IMR-90 (cell line): ENCODE measurements at regions not wholly inside any gene's neighbourhood (a gene's known extent, or its start where the extent isn't known, plus 50 kb on each side); places are given as distances from the start of the nearest gene placed in this dataset.

Source experiments
- ATAC-seq: fragments of 200-7000 bp; cut with Tn5 transposase; 2 replicates; pipeline ENCODE4 v1.9.1; 2020; ENCODE audit warnings: low read depth, mild to moderate bottlenecking, moderate library complexity
- BruUV-seq: library from RNA; stranded (reverse); fragments of 400-500 nt; replicated peaks from 2 replicates; lab custom pipeline; 2021; lab: Mats Ljungman, UMichigan
- CTCF ChIA-PET: fragments of 300-600 bp; formaldehyde crosslinking; extraction: SDS; loops from one replicate; lab custom pipeline; 2021; ENCODE audit warnings: antibody characterized with exemption; lab: Yijun Ruan, JAX
- POLR2A ChIA-PET: fragments of 300-600 bp; sonication (Branson Sonifier 250); formaldehyde crosslinking; loops from one replicate; lab custom pipeline; 2022; ENCODE audit warnings: antibody characterized with exemption; ENCODE audit not compliant: unreplicated experiment; lab: Charles Lee
- DNase-seq: peaks from one replicate; pipeline ENCODE4 v3.0.0; 2013
- H2AFZ ChIP-seq: replicated peaks from 2 replicates; pipeline ENCODE3; 2013; ENCODE audit warnings: low read length, mild to moderate bottlenecking; ENCODE audit not compliant: poor library complexity
- H2AK5ac ChIP-seq: 2 replicates; pipeline ENCODE4 v1.6.1; 2013; ENCODE audit warnings: low read depth, low read length, inconsistent platforms
- H2AK9ac ChIP-seq: replicated peaks from 2 replicates; pipeline ENCODE3; 2013; ENCODE audit warnings: mild to moderate bottlenecking, low read depth, low read length, moderate library complexity; ENCODE audit not compliant: poor library complexity
- H2BK120ac ChIP-seq: 2 replicates; pipeline ENCODE4 v1.6.1; 2013; ENCODE audit warnings: low read depth, low read length, inconsistent platforms
- H2BK15ac ChIP-seq: 3 replicates; pipeline ENCODE4 v1.6.1; 2013; ENCODE audit warnings: low read depth, low read length, inconsistent platforms
- H2BK20ac ChIP-seq: 2 replicates; pipeline ENCODE4 v1.6.1; 2013; ENCODE audit warnings: low read depth, mild to moderate bottlenecking, inconsistent platforms, low read length, moderate library complexity
- H2BK5ac ChIP-seq: 2 replicates; pipeline ENCODE4 v1.6.1; 2013; ENCODE audit warnings: mild to moderate bottlenecking, low read depth, low read length, inconsistent platforms; ENCODE audit not compliant: poor library complexity, severe bottlenecking
- H3K14ac ChIP-seq: replicated peaks from 2 replicates; pipeline ENCODE4 v1.6.1; 2013; ENCODE audit warnings: low read depth, low read length, inconsistent platforms
- H3K18ac ChIP-seq: 2 replicates; pipeline ENCODE4 v1.6.1; 2013; ENCODE audit warnings: low read depth, low read length, control low read depth
- H3K23ac ChIP-seq: 2 replicates; pipeline ENCODE4 v1.6.1; 2013; ENCODE audit warnings: low read depth, low read length, inconsistent platforms
- H3K27ac ChIP-seq: 2 replicates; pipeline ENCODE4 v1.5.1; 2013; ENCODE audit warnings: mild to moderate bottlenecking, control low read depth, low read length; ENCODE audit not compliant: insufficient read depth
- H3K27me3 ChIP-seq: 2 replicates; pipeline ENCODE4 v1.6.1; 2013; ENCODE audit warnings: low read length; ENCODE audit not compliant: control insufficient read depth, insufficient read depth
- H3K36me3 ChIP-seq: 2 replicates; pipeline ENCODE4 v1.6.1; 2013; ENCODE audit warnings: low read length, mixed read lengths; ENCODE audit not compliant: control insufficient read depth, insufficient read depth
- H3K4ac ChIP-seq: 2 replicates; pipeline ENCODE4 v1.6.1; 2013; ENCODE audit warnings: low read depth, low read length, inconsistent platforms
- H3K4me1 ChIP-seq: 2 replicates; pipeline ENCODE4 v1.6.1; 2013; ENCODE audit warnings: low read length, mixed read lengths; ENCODE audit not compliant: control insufficient read depth, insufficient read depth
- H3K4me2 ChIP-seq: 2 replicates; pipeline ENCODE4 v1.6.1; 2013; ENCODE audit warnings: low read depth, mild to moderate bottlenecking, control low read depth, low read length, moderate library complexity
- H3K4me3 ChIP-seq: 2 replicates; pipeline ENCODE4 v1.5.1; 2013; ENCODE audit warnings: low read depth, mild to moderate bottlenecking, control low read depth, low read length, moderate library complexity; ENCODE audit not compliant: insufficient read depth
- H3K56ac ChIP-seq: 2 replicates; pipeline ENCODE4 v1.6.1; 2013; ENCODE audit warnings: low read length, inconsistent platforms; ENCODE audit not compliant: insufficient read depth; ENCODE audit errors: extremely low read depth
- H3K79me1 ChIP-seq, 2 experiments: 2 replicates each; pipeline ENCODE4 v1.6.1; 2013; ENCODE audit warnings: low read length in 2 of 2, inconsistent platforms in 1 of 2, low read depth in 1 of 2
- H3K9ac ChIP-seq: 2 replicates; pipeline ENCODE4 v1.6.1; 2013; ENCODE audit warnings: low read depth, low read length, control low read depth
- H3K9me1 ChIP-seq: 2 replicates; pipeline ENCODE4 v1.6.1; 2013; ENCODE audit warnings: low read length, inconsistent platforms; ENCODE audit not compliant: insufficient read depth
- H3K9me3 ChIP-seq: 2 replicates; pipeline ENCODE4 v1.6.1; 2013; ENCODE audit warnings: low read length; ENCODE audit not compliant: control insufficient read depth, insufficient read depth
- H4K20me1 ChIP-seq: 2 replicates; pipeline ENCODE4 v1.6.1; 2013; ENCODE audit warnings: low read length, inconsistent platforms; ENCODE audit not compliant: insufficient read depth
- H4K5ac ChIP-seq: 2 replicates; pipeline ENCODE4 v1.6.1; 2013; ENCODE audit warnings: mild to moderate bottlenecking, low read depth, low read length, control low read depth
- H4K8ac ChIP-seq, 2 experiments: 2 replicates each; pipeline ENCODE4 v1.6.1; 2013; ENCODE audit warnings: low read depth in 2 of 2, low read length in 2 of 2, control low read depth in 1 of 2, inconsistent platforms in 1 of 2
- H4K91ac ChIP-seq: 2 replicates; pipeline ENCODE4 v1.6.1; 2013; ENCODE audit warnings: low read depth, low read length, inconsistent platforms; ENCODE audit not compliant: insufficient read depth
- CEBPB ChIP-seq: IDR thresholded peaks from 2 replicates; pipeline ENCODE4 v1.6.1; 2012; ENCODE audit warnings: low read depth, low read length, improper control_type of control experiment
- CHD1 ChIP-seq: IDR thresholded peaks from 2 replicates; pipeline ENCODE4 v1.6.1; 2012; ENCODE audit warnings: low read depth, low read length, improper control_type of control experiment
- MAFK ChIP-seq: IDR thresholded peaks from 2 replicates; pipeline ENCODE4 v1.6.1; 2012; ENCODE audit warnings: low read depth, low read length, improper control_type of control experiment
- MAZ ChIP-seq: IDR thresholded peaks from 2 replicates; pipeline ENCODE4 v1.6.1; 2012; ENCODE audit warnings: low read depth, mild to moderate bottlenecking, low read length, improper control_type of control experiment, moderate library complexity, borderline replicate concordance
- NFE2L2 ChIP-seq: fragments of 150-350 bp; IDR thresholded peaks from 2 replicates; pipeline ENCODE4 v1.6.1; 2016; ENCODE audit warnings: low read depth, mild to moderate bottlenecking, low read length
- RAD21 ChIP-seq: IDR thresholded peaks from 2 replicates; pipeline ENCODE4 v1.6.1; 2012; ENCODE audit warnings: low read length, improper control_type of control experiment
- RCOR1 ChIP-seq: IDR thresholded peaks from 2 replicates; pipeline ENCODE4 v1.6.1; 2012; ENCODE audit warnings: mild to moderate bottlenecking, low read length, improper control_type of control experiment; ENCODE audit not compliant: insufficient replicate concordance
- RFX5 ChIP-seq: IDR thresholded peaks from 2 replicates; pipeline ENCODE4 v1.8.0; 2012; ENCODE audit warnings: low read depth, mild to moderate bottlenecking, low read length, moderate library complexity
- WGBS, 2 experiments: methylation state at CpG; one replicate each; pipeline versions ENCODE4 v1.1.5 to v1.1.7; 2013; ENCODE audit warnings: missing lambda C conversion rate in 2 of 2; ENCODE audit not compliant: insufficient read length in 1 of 2; ENCODE audit errors: extremely low coverage in 2 of 2; 5-methylcytosine and 5-hydroxymethylcytosine counted together
- dilution Hi-C: fragments of 300-500 bp; cut with HindIII; formaldehyde crosslinking; loops from one replicate; pipeline ENCODE4 v1.14.3; 2018; ENCODE audit warnings: low sequenced_read_pairs; ENCODE audit not compliant: unreplicated experiment
- in situ Hi-C: fragments of 300-500 bp; cut with MboI; formaldehyde crosslinking; loops from 3 replicates; pipeline ENCODE4 v1.14.3; 2019; ENCODE audit warnings: low sequenced_read_pairs, inconsistent platforms, mixed read lengths
- intact Hi-C: fragments of 100-400 bp; cut with micrococcal nuclease; formaldehyde crosslinking; loops from 2 replicates; pipeline ENCODE4 v1.10.0; 2022
- TF ChIP-seq, protein P1 (sequence below): fragments of 150-350 bp; IDR thresholded peaks from 2 replicates; pipeline ENCODE4 v1.6.1; 2016; ENCODE audit warnings: low read depth, mild to moderate bottlenecking, low read length, moderate library complexity, borderline replicate concordance
- TF ChIP-seq, protein P2 (sequence below): conservative IDR thresholded peaks from 2 replicates; pipeline ENCODE4 v1.5.1; 2012; ENCODE audit warnings: mild to moderate bottlenecking, low read depth, low read length, improper control_type of control experiment

DNA sequence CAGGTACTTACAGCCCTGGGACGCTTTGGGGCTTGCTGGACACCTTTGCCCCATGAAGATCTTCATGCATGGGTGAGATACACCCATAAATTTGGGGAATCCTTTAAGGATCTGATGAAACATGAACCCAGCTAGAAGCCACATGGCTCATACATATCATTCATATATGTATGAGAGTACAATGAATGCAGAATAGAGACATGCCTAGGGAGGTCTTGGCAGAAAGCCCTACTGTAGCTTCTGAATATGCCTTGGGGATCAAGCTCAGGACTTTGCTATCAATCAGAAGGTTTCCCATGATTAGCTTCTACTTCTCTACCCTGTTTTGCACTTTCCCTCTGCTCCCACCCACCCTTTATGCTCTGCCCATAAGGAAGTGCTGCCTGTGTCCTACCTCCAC lies 368.4 kb downstream of the LPIN1 start:
- CTCF ChIA-PET, result interaction anchor here (0.7 kb wide), 1 partner anchor 286 kb away, joined by 4 read pairs; no protein-coding TSS in a partner anchor
- ATAC-seq, result no peak
- no peak overlapping the region for H2AK9ac ChIP-seq
- no peak overlapping the region for H3K23ac ChIP-seq
- no peak overlapping the region for H3K18ac ChIP-seq
- DNase-seq, result no peak
- no peak overlapping the region; the same call in 1 of the 2 replicates for H2AK5ac ChIP-seq
- no peak overlapping the region for H4K5ac ChIP-seq
- no peak overlapping the region for H2BK15ac ChIP-seq
- intact Hi-C loops (no loop called here), in situ Hi-C loops (no loop called here), dilution Hi-C loops (no loop called here)
- H3K27ac ChIP-seq, result no peak overlapping the region
- H2AFZ ChIP-seq, result no peak overlapping the region
- H2BK120ac ChIP-seq, result no peak overlapping the region
- no peak overlapping the region for H4K91ac ChIP-seq
- no peak overlapping the region for H3K4me3 ChIP-seq
- H3K4ac ChIP-seq, result no peak overlapping the region
- no peak overlapping the region for H3K56ac ChIP-seq
- no peak overlapping the region for H2BK5ac ChIP-seq
- BruUV-seq, result no TSS peak
- no peak for TF ChIP-seq RFX5
- TF ChIP-seq, protein P1, sequence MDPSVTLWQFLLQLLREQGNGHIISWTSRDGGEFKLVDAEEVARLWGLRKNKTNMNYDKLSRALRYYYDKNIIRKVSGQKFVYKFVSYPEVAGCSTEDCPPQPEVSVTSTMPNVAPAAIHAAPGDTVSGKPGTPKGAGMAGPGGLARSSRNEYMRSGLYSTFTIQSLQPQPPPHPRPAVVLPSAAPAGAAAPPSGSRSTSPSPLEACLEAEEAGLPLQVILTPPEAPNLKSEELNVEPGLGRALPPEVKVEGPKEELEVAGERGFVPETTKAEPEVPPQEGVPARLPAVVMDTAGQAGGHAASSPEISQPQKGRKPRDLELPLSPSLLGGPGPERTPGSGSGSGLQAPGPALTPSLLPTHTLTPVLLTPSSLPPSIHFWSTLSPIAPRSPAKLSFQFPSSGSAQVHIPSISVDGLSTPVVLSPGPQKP, result no peak
- TF ChIP-seq RCOR1, result no peak
- TF ChIP-seq RAD21, result no peak
- TF ChIP-seq NFE2L2, result no peak
- TF ChIP-seq CHD1, result no peak
- TF ChIP-seq MAZ, result no peak
- no peak for TF ChIP-seq MAFK
- TF ChIP-seq, protein P2, sequence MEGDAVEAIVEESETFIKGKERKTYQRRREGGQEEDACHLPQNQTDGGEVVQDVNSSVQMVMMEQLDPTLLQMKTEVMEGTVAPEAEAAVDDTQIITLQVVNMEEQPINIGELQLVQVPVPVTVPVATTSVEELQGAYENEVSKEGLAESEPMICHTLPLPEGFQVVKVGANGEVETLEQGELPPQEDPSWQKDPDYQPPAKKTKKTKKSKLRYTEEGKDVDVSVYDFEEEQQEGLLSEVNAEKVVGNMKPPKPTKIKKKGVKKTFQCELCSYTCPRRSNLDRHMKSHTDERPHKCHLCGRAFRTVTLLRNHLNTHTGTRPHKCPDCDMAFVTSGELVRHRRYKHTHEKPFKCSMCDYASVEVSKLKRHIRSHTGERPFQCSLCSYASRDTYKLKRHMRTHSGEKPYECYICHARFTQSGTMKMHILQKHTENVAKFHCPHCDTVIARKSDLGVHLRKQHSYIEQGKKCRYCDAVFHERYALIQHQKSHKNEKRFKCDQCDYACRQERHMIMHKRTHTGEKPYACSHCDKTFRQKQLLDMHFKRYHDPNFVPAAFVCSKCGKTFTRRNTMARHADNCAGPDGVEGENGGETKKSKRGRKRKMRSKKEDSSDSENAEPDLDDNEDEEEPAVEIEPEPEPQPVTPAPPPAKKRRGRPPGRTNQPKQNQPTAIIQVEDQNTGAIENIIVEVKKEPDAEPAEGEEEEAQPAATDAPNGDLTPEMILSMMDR, result no peak
- TF ChIP-seq CEBPB, result no peak
- H3K27me3 ChIP-seq, result no peaks in the 10 kb centered on the region
- no peaks in the 10 kb centered on the region for H3K79me1 ChIP-seq
- no peak overlapping the region for H4K8ac ChIP-seq
- no peaks in the 10 kb centered on the region for H3K36me3 ChIP-seq
- H2BK20ac ChIP-seq, result no peak overlapping the region
- no peak overlapping the region for H3K4me2 ChIP-seq
- no CpG with 5 or more reads among the region's 1 CpG for WGBS, 2 experiments
- POLR2A ChIA-PET, result no interaction called here
- no peak overlapping the region for H3K9ac ChIP-seq
- no peak overlapping the region for H3K14ac ChIP-seq
- no peaks in the 10 kb centered on the region for H4K20me1 ChIP-seq
- peaks cover 10% of the 10 kb centered on the region for H3K9me1 ChIP-seq
- peaks cover 8% of the 10 kb centered on the region for H3K4me1 ChIP-seq
- no peaks in the 10 kb centered on the region for H3K9me3 ChIP-seq
